Left lung (tissue), 4 donors: ENCODE measurements at regions not wholly inside any gene's neighbourhood (a gene's known extent, or its start where the extent isn't known, plus 50 kb on each side); places are given as distances from the start of the nearest gene placed in this dataset.

Source experiments
- ATAC-seq: fragments of 200-7000 bp; cut with Tn5 transposase; one replicate; pipeline ENCODE4 v1.9.1; 2020; ENCODE audit warnings: moderate library complexity
- DNase-seq, 4 donors: peaks; one replicate each; pipeline ENCODE4 v3.0.0-alpha.2; 2013 to 2020
- H3K27ac ChIP-seq, 2 donors: fragments of 200-600 bp; sonication (generic) in 1 of 2; one replicate each; pipeline versions ENCODE4 v1.5.0 to v1.8.0; 2020 to 2021
- H3K27me3 ChIP-seq, 2 donors: fragments of 200-600 bp; sonication (generic) in 1 of 2; one replicate each; pipeline versions ENCODE4 v1.5.0 to v1.8.0; 2020 to 2021
- H3K36me3 ChIP-seq, 2 donors: fragments of 200-600 bp; sonication (generic) in 1 of 2; one replicate each; pipeline versions ENCODE4 v1.5.0 to v1.8.0; 2020 to 2021
- H3K4me1 ChIP-seq, 2 donors: fragments of 200-600 bp; one replicate each; pipeline ENCODE4 v1.8.0; 2021
- H3K4me3 ChIP-seq, 2 donors: fragments of 200-600 bp; sonication (generic) in 1 of 2; one replicate each; pipeline versions ENCODE4 v1.5.0 to v1.8.0; 2020 to 2021; ENCODE audit warnings: mild to moderate bottlenecking in 1 of 2
- H3K9me3 ChIP-seq, 2 donors: fragments of 200-600 bp; sonication (generic) in 1 of 2; one replicate each; pipeline versions ENCODE4 v1.5.0 to v1.8.0; 2020 to 2021
- CTCF ChIP-seq, 2 donors: fragments of 200-600 bp; sonication (generic) in 1 of 2; IDR thresholded peaks; one replicate each; pipeline versions ENCODE4 v1.5.0 to v1.8.0; 2021; ENCODE audit warnings: antibody characterized with exemption in 2 of 2
- intact Hi-C, 2 donors: fragments of 100-400 bp; cut with DNase I; formaldehyde crosslinking; loops; one replicate each; pipeline versions ENCODE4 v1.11.2 to v1.14.2; 2022
- donor health status: DM: no; HTN: yes; CAD: no.
- donor health status: DM: no; HTN: no; CAD: no.

- TF ChIP-seq CTCF (IDR thresholded peaks at IDR 0.05) = no peak
- Histone ChIP-seq H3K27me3 (no peaks in the 10 kb centered on the region), H3K4me3 (no peak overlapping the region), H3K4me1 (no peaks in the 10 kb centered on the region), H3K27ac (no peak overlapping the region), H3K36me3 (no peaks in the 10 kb centered on the region), H3K9me3 (no peaks in the 10 kb centered on the region)
- intact Hi-C loops = no loop called here
- DNase-seq (no peak), ATAC-seq (no peak)
Measured at GRCh38 chr20:57835588-57836455, 126.0 kb upstream of the PMEPA1 start.

GRCh38 chr20:57835074-57835452 lies 125.2 kb upstream of the PMEPA1 start:
- Histone ChIP-seq H3K4me1 (no peaks in the 10 kb centered on the region), H3K27me3 (no peaks in the 10 kb centered on the region), H3K4me3 (no peak overlapping the region), H3K27ac (no peak overlapping the region), H3K36me3 (no peaks in the 10 kb centered on the region), H3K9me3 (no peaks in the 10 kb centered on the region)
- ATAC-seq (no peak), DNase-seq (no peak)
- TF ChIP-seq CTCF (IDR thresholded peaks at IDR 0.05) = no peak
- intact Hi-C loops = no loop called here

GRCh38 chr20:57834306-57835073 lies 124.7 kb upstream of the PMEPA1 start:
- no peak overlapping the region for H3K27ac ChIP-seq
- no peak for TF ChIP-seq CTCF (IDR thresholded peaks at IDR 0.05)
- ATAC-seq (no peak), DNase-seq (no peak)
- no peaks in the 10 kb centered on the region for H3K27me3 ChIP-seq
- no peaks in the 10 kb centered on the region for H3K4me1 ChIP-seq
- intact Hi-C loops = no loop called here
- H3K9me3 ChIP-seq = no peaks in the 10 kb centered on the region
- no peak overlapping the region for H3K4me3 ChIP-seq
- H3K36me3 ChIP-seq = no peaks in the 10 kb centered on the region

GRCh38 chr20:57831993-57832585 lies 122.3 kb upstream of the PMEPA1 start:
- Histone ChIP-seq H3K4me3 (no peak overlapping the region), H3K4me1 (no peaks in the 10 kb centered on the region), H3K27me3 (no peaks in the 10 kb centered on the region), H3K9me3 (no peaks in the 10 kb centered on the region), H3K36me3 (no peaks in the 10 kb centered on the region), H3K27ac (no peak overlapping the region)
- DNase-seq (no peak), ATAC-seq (no peak)
- intact Hi-C loops = no loop called here
- no peak for TF ChIP-seq CTCF (IDR thresholded peaks at IDR 0.05)
